ENCODE measurements at regions not wholly inside any gene's neighbourhood (a gene's known extent, or its start where the extent isn't known, plus 50 kb on each side); places are given as distances from the start of the nearest gene placed in this dataset.

GRCh38 chr12:33310471-33310870, 129.1 kb downstream of the SYT10 start:
- TF ChIP-seq EZH2 (IDR thresholded peaks at IDR 0.05) (no peak), POLR2AphosphoS5 (IDR thresholded peaks at IDR 0.05; ENCODE audit: low read depth, low read length) (no peak)
- TF ChIP-seq, protein P1, sequence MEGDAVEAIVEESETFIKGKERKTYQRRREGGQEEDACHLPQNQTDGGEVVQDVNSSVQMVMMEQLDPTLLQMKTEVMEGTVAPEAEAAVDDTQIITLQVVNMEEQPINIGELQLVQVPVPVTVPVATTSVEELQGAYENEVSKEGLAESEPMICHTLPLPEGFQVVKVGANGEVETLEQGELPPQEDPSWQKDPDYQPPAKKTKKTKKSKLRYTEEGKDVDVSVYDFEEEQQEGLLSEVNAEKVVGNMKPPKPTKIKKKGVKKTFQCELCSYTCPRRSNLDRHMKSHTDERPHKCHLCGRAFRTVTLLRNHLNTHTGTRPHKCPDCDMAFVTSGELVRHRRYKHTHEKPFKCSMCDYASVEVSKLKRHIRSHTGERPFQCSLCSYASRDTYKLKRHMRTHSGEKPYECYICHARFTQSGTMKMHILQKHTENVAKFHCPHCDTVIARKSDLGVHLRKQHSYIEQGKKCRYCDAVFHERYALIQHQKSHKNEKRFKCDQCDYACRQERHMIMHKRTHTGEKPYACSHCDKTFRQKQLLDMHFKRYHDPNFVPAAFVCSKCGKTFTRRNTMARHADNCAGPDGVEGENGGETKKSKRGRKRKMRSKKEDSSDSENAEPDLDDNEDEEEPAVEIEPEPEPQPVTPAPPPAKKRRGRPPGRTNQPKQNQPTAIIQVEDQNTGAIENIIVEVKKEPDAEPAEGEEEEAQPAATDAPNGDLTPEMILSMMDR (IDR thresholded peaks at IDR 0.05 in 2 of 3, conservative IDR thresholded peaks at IDR 0.05 in 1 of 3; ENCODE audit: borderline replicate concordance in 1 of 3, insufficient read depth in 1 of 3, low read depth in 2 of 3, low read length in 2 of 3): no peak
